OCI-LY3 (cell line): ENCODE measurements at regions not wholly inside any gene's neighbourhood (a gene's known extent, or its start where the extent isn't known, plus 50 kb on each side); places are given as distances from the start of the nearest gene placed in this dataset.

Experiments
- CTCF ChIP-seq: fragments of 200-600, 300-600 bp; sonication (generic); IDR thresholded peaks from 2 replicates; pipeline ENCODE4 v1.5.1; 2014; ENCODE audit warnings: antibody characterized with exemption, low read length, low read depth
- EZH2phosphoT487 ChIP-seq: fragments of 200-600 bp; shearing (Covaris generic); IDR thresholded peaks from 2 replicates; pipeline ENCODE4 v1.6.1; 2018; ENCODE audit warnings: antibody characterized with exemption, mixed run types, low read depth

DNA sequence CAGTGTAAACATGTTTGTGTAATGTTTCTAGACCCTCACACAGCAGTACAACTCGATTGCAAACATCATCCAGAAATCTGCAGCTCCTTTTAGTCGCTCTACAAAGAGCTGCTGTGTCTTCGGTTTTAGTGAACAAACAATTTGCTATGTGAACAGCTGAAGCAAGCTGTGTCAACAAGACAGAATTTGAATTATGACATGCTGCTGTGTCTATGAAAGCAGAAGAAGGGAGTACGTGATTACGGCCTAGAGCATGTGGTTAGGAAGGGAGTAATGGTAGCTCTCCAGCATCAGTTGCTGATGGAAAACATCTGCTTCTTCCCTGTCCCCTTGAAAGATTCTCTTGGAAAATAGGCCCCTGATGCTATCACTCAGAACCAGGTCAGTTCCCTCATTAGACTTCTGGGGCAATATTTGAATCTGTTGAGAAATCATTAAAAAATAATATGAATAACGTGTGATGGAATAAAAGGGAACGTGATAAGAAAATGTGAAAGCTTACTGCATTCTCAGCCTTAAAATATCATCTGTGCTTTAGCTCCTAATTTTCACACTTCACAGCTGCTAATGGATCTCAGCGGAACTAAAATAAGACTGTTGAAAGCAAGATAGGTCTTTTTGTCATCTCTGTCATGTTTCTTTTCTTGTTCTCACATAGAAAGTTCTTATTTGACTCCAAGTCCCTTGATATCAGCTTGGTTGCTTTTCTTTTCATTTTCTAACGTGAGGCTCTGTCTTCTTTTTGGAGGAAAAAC is 891.5 kb downstream of the ROBO2 start:
- TF ChIP-seq EZH2phosphoT487 (no peak), CTCF (no peak)
